ENCODE measurements at regions not wholly inside any gene's neighbourhood (a gene's known extent, or its start where the extent isn't known, plus 50 kb on each side); places are given as distances from the start of the nearest gene placed in this dataset.

DNA sequence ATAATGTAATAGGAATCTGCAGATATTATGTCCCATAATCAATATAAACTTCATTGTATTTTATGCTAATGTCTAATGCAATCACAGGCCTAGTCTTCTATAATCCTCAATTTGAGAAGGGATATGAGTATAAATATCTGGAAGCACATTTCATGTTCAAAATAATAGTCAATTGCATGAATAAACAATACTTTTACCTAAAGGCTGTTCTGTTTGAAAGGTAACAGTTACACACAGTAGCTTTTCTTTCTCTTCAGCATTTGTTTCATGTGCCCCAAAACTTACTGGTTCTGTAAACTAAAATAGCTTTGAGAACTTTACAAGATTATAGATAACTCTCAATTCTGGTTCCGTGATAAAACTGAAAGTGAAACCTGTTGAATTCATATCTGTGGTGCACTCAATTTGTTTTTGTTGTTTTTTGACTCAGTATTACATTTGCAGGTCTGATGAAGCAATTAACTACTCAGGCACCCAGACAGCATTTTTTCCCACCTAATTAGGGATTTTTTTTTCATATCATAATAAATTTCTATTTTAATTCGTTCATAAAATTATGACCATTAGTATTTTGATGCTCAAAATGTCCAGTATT is 1193.8 kb downstream of the SLITRK1 start:
- no peaks in the 10 kb centered on the region for H3K36me3 ChIP-seq
- no peaks in the 10 kb centered on the region for H3K27me3 ChIP-seq
- no peak overlapping the region for H3K4me3 ChIP-seq (replicated peaks in 1 of 3)
- DNase-seq: no peak
- intact Hi-C loops (cut with DNase I): no loop called here
- WGBS, 2 donors: 32 to 38% methylated on average over 2 of the region's 2 CpGs
- no peak for TF ChIP-seq POLR2A (IDR thresholded peaks at IDR 0.05)
- TF ChIP-seq, protein P1, sequence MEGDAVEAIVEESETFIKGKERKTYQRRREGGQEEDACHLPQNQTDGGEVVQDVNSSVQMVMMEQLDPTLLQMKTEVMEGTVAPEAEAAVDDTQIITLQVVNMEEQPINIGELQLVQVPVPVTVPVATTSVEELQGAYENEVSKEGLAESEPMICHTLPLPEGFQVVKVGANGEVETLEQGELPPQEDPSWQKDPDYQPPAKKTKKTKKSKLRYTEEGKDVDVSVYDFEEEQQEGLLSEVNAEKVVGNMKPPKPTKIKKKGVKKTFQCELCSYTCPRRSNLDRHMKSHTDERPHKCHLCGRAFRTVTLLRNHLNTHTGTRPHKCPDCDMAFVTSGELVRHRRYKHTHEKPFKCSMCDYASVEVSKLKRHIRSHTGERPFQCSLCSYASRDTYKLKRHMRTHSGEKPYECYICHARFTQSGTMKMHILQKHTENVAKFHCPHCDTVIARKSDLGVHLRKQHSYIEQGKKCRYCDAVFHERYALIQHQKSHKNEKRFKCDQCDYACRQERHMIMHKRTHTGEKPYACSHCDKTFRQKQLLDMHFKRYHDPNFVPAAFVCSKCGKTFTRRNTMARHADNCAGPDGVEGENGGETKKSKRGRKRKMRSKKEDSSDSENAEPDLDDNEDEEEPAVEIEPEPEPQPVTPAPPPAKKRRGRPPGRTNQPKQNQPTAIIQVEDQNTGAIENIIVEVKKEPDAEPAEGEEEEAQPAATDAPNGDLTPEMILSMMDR (IDR thresholded peaks at IDR 0.05): no peak
- no peaks in the 10 kb centered on the region for H3K4me1 ChIP-seq
- H3K27ac ChIP-seq: no peak overlapping the region
- H3K9me3 ChIP-seq: no peaks in the 10 kb centered on the region

DNA sequence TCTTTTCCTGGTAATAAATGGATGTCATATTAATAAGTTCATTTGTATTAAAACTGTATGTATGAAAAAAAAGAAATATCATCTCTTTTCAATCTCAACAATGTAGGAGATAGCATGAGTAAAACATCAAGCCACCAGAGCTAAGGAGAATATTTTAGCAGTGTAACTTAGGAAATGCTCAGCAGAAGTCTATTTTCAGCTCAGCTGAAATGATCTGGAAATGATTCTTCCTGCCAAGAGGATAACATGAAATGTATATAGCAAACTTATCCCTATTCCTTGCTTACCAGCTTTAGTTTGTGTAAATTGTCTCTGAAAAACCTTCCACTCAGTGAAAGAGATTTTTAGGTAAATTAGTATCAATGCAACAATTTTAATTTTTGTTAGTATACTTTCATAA is 1194.4 kb downstream of the SLITRK1 start:
- Histone ChIP-seq H3K4me3 (replicated peaks in 1 of 3) (no peak overlapping the region), H3K4me1 (no peaks in the 10 kb centered on the region), H3K27me3 (no peaks in the 10 kb centered on the region), H3K36me3 (no peaks in the 10 kb centered on the region), H3K27ac (no peak overlapping the region), H3K9me3 (no peaks in the 10 kb centered on the region)
- intact Hi-C loops (cut with DNase I): no loop called here
- DNase-seq: no peak
- TF ChIP-seq, protein P1 (IDR thresholded peaks at IDR 0.05): no peak
- no peak for TF ChIP-seq POLR2A (IDR thresholded peaks at IDR 0.05)

DNA sequence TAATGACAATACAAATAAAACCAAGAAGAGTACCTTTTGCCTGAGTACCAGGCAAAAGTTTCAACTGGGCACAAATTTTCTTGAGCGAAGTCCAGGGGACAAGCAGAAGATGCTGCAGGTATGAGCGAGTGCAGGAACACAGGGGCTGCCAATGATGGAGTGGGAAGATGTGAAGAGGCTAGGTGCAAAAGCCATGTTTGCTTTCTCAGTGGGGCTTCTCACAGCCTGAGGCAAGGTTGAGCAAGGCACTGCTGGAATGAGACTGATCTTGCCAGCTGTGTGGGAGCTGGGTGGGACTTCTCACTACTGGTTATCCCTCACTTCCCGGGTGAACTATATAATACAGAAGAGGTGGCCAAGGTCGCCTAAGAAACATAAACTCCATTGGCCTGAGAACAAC is 1200.7 kb downstream of the SLITRK1 start:
- intact Hi-C loops (cut with DNase I): no loop called here
- WGBS, 2 donors: 59 to 69% methylated on average over 4 of the region's 4 CpGs
- no peak for DNase-seq
- H3K27ac ChIP-seq: no peak overlapping the region
- H3K4me1 ChIP-seq: no peaks in the 10 kb centered on the region
- H3K27me3 ChIP-seq: no peaks in the 10 kb centered on the region
- H3K4me3 ChIP-seq (replicated peaks in 1 of 3): no peak overlapping the region
- TF ChIP-seq, protein P1 (IDR thresholded peaks at IDR 0.05): no peak
- no peak for TF ChIP-seq POLR2A (IDR thresholded peaks at IDR 0.05)
- H3K9me3 ChIP-seq: no peaks in the 10 kb centered on the region
- H3K36me3 ChIP-seq: no peaks in the 10 kb centered on the region

DNA sequence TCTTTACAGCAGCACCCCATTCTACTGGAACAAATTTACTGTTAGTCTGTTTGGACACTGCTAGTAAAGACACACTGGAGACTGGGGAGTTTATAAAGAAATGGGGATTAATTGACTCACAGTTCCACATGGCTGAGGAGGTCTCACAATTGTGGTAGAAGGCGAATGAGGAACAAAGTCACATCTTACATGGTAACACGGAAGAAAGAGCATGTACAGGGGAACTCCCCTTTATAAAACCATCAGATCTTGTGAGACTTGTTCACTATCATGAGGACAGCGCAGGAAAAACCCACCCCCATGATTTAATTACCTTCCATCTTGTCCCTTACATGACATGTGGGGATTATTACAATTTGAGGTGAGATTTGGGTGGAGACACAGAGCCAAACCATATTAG is 1204.2 kb downstream of the SLITRK1 start:
- WGBS, 2 donors: 82 to 83% methylated on average over 3 of the region's 3 CpGs
- DNase-seq: no peak
- H3K36me3 ChIP-seq: no peaks in the 10 kb centered on the region

DNA sequence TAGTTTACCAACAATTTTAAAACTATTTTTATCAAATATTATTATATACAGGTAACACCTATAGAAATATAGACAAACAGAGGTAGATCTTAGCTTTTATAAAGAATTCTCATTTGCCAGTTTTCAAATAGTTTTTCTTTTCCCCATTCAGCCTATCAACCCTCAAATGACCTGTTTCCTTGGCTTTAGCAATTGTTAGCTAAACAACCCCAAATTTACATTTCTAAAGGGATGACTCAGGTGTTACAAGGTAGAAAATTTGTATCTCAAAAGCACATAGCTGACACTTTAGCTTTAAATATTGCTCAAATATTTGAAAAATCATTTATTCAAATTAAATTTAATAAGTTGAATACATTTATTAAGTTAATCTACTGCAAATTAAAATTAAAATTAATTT is 1207.2 kb downstream of the SLITRK1 start:
- no peaks in the 10 kb centered on the region for H3K4me1 ChIP-seq
- no peak overlapping the region for H3K4me3 ChIP-seq (replicated peaks in 1 of 3)
- no peaks in the 10 kb centered on the region for H3K9me3 ChIP-seq
- H3K27me3 ChIP-seq: no peaks in the 10 kb centered on the region
- TF ChIP-seq, protein P1 (IDR thresholded peaks at IDR 0.05): no peak
- no peak for TF ChIP-seq POLR2A (IDR thresholded peaks at IDR 0.05)
- intact Hi-C loops (cut with DNase I): no loop called here
- no peak overlapping the region for H3K27ac ChIP-seq
- no peak for DNase-seq
- H3K36me3 ChIP-seq: no peaks in the 10 kb centered on the region

More for the DNA sequence above, 1204.2 kb downstream of the SLITRK1 start:
- Histone ChIP-seq H3K27ac (no peak overlapping the region), H3K27me3 (no peaks in the 10 kb centered on the region), H3K4me1 (no peaks in the 10 kb centered on the region), H3K9me3 (no peaks in the 10 kb centered on the region), H3K4me3 (replicated peaks in 1 of 3) (no peak overlapping the region)
- no peak for TF ChIP-seq POLR2A (IDR thresholded peaks at IDR 0.05)
- TF ChIP-seq, protein P1 (IDR thresholded peaks at IDR 0.05): no peak
- intact Hi-C loops (cut with DNase I): no loop called here
